ENCODE measurements at regions not wholly inside any gene's neighbourhood (a gene's known extent, or its start where the extent isn't known, plus 50 kb on each side); places are given as distances from the start of the nearest gene placed in this dataset.

DNA sequence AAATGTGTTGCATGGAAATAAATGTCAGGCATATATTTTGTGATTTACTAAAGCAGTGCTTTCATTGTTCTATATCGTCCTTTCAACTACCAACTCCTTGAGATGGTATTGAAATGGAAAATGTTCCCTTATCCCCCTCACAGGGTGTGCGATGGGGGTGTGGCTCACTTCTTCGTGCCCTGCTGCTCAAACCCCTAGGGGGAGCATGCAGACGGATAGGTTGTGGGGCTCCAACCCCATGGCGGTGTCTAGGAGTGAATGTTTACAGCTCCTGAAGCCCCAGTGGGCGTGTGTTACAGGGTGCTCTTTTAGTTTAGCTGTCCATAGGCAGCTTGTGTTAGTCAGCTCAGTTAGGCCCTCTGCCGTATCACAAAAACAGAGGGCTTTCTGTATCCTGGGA lies 287.7 kb upstream of the EMCN start:
- H3K36me3 Mint-ChIP-seq (ENCODE audit: low read depth), result no peaks in the 10 kb centered on the region
- TF ChIP-seq, protein P1, sequence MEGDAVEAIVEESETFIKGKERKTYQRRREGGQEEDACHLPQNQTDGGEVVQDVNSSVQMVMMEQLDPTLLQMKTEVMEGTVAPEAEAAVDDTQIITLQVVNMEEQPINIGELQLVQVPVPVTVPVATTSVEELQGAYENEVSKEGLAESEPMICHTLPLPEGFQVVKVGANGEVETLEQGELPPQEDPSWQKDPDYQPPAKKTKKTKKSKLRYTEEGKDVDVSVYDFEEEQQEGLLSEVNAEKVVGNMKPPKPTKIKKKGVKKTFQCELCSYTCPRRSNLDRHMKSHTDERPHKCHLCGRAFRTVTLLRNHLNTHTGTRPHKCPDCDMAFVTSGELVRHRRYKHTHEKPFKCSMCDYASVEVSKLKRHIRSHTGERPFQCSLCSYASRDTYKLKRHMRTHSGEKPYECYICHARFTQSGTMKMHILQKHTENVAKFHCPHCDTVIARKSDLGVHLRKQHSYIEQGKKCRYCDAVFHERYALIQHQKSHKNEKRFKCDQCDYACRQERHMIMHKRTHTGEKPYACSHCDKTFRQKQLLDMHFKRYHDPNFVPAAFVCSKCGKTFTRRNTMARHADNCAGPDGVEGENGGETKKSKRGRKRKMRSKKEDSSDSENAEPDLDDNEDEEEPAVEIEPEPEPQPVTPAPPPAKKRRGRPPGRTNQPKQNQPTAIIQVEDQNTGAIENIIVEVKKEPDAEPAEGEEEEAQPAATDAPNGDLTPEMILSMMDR (conservative IDR thresholded peaks at IDR 0.05), result no peak
- H3K27ac Mint-ChIP-seq (ENCODE audit: unreplicated experiment), result no peak overlapping the region
- no peaks in the 10 kb centered on the region for H3K27me3 Mint-ChIP-seq (ENCODE audit: low read depth)
- H3K4me3 Mint-ChIP-seq, result no peak overlapping the region
- peaks cover 5% of the 10 kb centered on the region for H3K9me3 Mint-ChIP-seq
- no peak for DNase-seq (ENCODE audit: low read depth, low spot score)
- H3K4me1 Mint-ChIP-seq, result no peaks in the 10 kb centered on the region

DNA sequence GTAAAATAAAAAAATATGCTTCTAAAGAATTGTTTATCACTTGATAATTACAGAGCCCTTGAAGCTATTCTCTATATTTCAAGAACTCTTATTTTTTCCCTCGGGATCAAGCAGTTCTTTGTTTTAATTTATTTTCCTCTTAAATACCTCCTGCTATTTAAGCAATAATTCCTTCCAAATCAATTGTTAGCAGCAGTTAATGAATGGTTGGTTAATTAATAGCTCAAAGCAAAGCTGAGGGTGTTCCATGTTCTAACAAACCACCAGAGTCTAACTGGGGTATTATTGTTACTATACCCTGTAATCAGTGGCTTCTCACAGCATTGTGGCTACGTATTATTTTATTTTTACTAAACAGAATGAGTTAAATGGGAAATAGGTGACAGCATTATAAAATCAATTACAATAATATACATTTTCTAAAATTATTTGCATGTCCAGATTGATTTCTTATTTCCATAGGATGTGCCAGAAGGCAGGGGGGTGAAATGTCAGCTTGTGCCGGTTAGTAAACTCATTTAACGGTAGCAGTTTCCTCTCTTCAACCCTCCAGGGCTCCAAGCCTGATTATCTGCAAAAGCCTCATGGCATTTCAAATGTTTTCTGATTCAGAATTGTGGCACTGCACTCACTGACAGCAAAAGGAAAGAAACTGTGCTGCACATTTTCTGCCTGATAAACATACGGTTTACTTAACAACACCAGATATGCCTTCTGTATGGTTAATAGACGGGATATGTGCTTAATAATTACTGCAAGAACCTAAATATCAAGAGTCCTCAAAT lies 286.9 kb upstream of the EMCN start:
- no peak overlapping the region for H3K4me3 Mint-ChIP-seq
- no peaks in the 10 kb centered on the region for H3K4me1 Mint-ChIP-seq
- no peaks in the 10 kb centered on the region for H3K36me3 Mint-ChIP-seq (ENCODE audit: low read depth)
- H3K27me3 Mint-ChIP-seq (ENCODE audit: low read depth), result no peaks in the 10 kb centered on the region
- DNase-seq (ENCODE audit: low read depth, low spot score), result no peak
- TF ChIP-seq, protein P1 (conservative IDR thresholded peaks at IDR 0.05), result no peak
- no peak overlapping the region for H3K27ac Mint-ChIP-seq (ENCODE audit: unreplicated experiment)
- peaks cover 5% of the 10 kb centered on the region for H3K9me3 Mint-ChIP-seq

DNA sequence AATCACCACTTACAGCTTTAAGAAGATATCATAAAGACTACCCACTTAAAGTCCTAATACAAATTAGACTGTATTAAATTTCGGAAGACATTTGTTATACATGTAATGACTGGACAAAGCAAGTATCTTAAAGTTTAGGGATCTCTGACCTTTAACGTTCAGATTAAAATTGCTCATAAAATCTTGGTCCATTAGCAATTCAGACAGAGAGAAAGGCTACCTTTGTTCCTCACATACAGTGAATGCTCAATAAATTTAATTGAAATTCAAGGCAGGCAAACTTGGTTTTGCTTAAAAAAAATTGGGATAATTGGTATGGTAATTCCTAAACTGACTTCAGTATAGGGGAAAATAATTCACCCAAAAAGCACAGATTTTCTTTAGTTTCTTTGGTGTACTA lies 285.9 kb upstream of the EMCN start:
- H3K4me1 Mint-ChIP-seq, result no peaks in the 10 kb centered on the region
- H3K27ac Mint-ChIP-seq (ENCODE audit: unreplicated experiment), result no peak overlapping the region
- no peak for DNase-seq (ENCODE audit: low read depth, low spot score)
- H3K9me3 Mint-ChIP-seq, result peaks cover 5% of the 10 kb centered on the region
- no peaks in the 10 kb centered on the region for H3K27me3 Mint-ChIP-seq (ENCODE audit: low read depth)
- TF ChIP-seq, protein P1 (conservative IDR thresholded peaks at IDR 0.05), result no peak
- H3K36me3 Mint-ChIP-seq (ENCODE audit: low read depth), result no peaks in the 10 kb centered on the region
- no peak overlapping the region for H3K4me3 Mint-ChIP-seq

DNA sequence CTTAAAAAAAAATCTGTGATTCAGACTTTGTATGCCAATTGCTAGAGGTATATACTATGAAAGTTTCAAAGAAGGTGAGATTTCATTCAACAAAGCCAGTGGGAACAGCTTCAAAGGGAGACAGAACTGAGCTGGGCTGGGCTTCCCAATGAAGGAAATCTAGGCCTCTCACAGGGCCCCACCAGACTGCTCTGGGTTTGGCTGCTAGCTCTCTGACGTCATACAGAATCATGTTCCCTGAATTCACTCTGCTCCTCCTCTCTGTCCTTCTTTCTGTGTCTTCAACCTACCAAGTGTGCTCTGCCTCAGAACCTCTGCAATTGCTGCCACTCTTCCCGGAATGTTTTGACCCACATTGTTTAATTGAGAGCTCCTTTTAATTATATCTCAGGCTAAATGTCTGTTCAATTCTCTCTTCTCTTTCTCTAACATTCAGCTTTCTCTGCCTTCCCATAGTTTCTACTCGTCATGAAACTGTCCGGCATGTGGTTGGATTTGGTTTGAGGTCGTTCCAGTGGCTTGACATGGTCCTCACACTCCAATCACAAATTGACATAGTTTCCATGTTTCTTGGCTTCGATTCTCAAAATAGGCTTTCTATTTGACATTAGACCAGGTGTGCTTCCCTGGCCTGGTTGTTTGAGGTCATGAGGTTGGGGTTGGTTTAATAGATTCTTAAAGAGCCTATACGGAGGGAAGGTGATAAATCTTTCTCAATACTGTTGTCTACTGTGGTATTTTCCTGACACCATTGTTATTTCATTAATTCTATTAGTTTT lies 282.1 kb upstream of the EMCN start:
- H3K9me3 Mint-ChIP-seq, result peaks cover 5% of the 10 kb centered on the region
- H3K36me3 Mint-ChIP-seq (ENCODE audit: low read depth), result no peaks in the 10 kb centered on the region
- TF ChIP-seq, protein P1 (conservative IDR thresholded peaks at IDR 0.05), result no peak
- no peaks in the 10 kb centered on the region for H3K27me3 Mint-ChIP-seq (ENCODE audit: low read depth)
- H3K4me3 Mint-ChIP-seq, result no peak overlapping the region
- no peak for DNase-seq (ENCODE audit: low read depth, low spot score)
- no peak overlapping the region for H3K27ac Mint-ChIP-seq (ENCODE audit: unreplicated experiment)
- peaks cover 5% of the 10 kb centered on the region for H3K4me1 Mint-ChIP-seq

DNA sequence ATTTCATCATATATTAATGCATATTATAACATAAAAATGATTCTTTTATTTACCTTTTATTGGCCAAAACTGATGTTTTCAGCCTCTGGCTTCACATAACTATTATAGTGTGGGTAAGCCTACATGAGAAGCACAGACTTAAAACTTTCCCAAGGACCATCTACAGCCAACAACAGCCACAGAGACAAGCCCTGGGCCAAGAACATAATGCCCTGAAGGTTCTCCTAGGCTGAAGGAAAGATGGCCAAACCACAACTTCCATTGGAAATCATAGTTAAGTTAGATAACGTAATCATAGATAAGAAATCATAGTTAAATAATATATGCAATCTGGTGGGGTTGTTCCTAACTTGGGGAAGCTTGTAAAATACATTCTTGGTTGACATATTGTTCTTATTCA lies 280.0 kb upstream of the EMCN start:
- Mint-ChIP-seq H3K9me3 (peaks cover 2% of the 10 kb centered on the region), H3K4me3 (no peak overlapping the region), H3K27me3 (ENCODE audit: low read depth) (no peaks in the 10 kb centered on the region), H3K36me3 (ENCODE audit: low read depth) (no peaks in the 10 kb centered on the region), H3K4me1 (peaks cover 5% of the 10 kb centered on the region), H3K27ac (ENCODE audit: unreplicated experiment) (no peak overlapping the region)
- TF ChIP-seq, protein P1 (conservative IDR thresholded peaks at IDR 0.05), result no peak
- no peak for DNase-seq (ENCODE audit: low read depth, low spot score)
